Keratinocyte (primary cell): ENCODE measurements at regions not wholly inside any gene's neighbourhood (a gene's known extent, or its start where the extent isn't known, plus 50 kb on each side); places are given as distances from the start of the nearest gene placed in this dataset.

Source experiments
- CTCF ChIP-seq, 3 experiments: IDR thresholded peaks in 1 of 3; conservative IDR thresholded peaks in 1 of 3; optimal IDR thresholded peaks in 1 of 3; 2 replicates in 2 of 3; 3 replicates in 1 of 3; pipeline versions ENCODE3 to v1.5.1; 2011; ENCODE audit warnings: low read length in 3 of 3, mild to moderate bottlenecking in 3 of 3, moderate library complexity in 2 of 3, control low read depth in 1 of 3, inconsistent platforms in 1 of 3; ENCODE audit not compliant: insufficient read depth in 2 of 3; ENCODE audit errors: extremely low read depth in 1 of 3
- EZH2 ChIP-seq: IDR thresholded peaks from one replicate; pipeline ENCODE4 v1.6.1; 2012; ENCODE audit warnings: inconsistent platforms, mild to moderate bottlenecking, low read length, moderate library complexity

- TF ChIP-seq CTCF (optimal IDR thresholded peaks at IDR 0.05 in 1 of 3, IDR thresholded peaks at IDR 0.05 in 1 of 3, conservative IDR thresholded peaks at IDR 0.05 in 1 of 3; ENCODE audit: extremely low read depth in 1 of 3, insufficient read depth in 2 of 3, low read length in 3 of 3) (no peak), EZH2 (no peak)
These were observed 64.7 kb upstream of the CWC22 start for GRCh38 chr2:180071797-180072196.
